ENCODE measurements at regions not wholly inside any gene's neighbourhood (a gene's known extent, or its start where the extent isn't known, plus 50 kb on each side); places are given as distances from the start of the nearest gene placed in this dataset.

DNA sequence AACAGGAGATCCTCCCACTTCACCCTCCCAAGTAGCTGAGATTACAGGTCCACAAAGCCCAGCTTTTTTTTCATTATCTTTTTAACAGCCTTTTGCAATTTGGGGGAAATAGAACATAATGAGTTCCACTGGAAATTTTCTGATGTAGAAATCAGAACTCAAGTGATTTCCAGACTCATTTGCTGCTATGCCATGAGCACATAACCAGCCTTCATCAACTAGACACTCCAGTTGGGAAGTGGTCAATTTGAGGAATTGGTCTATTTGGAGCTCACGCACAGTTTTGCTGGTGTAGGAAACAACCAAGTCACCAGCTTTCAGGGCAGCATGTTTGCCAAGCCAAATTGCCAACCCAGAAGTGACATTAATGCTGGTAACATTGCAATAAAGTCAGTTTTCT, 86.7 kb downstream of the MAFB start:
- TF ChIP-seq POLR2A (IDR thresholded peaks at IDR 0.05) = no peak
- no peak for TF ChIP-seq EP300 (IDR thresholded peaks at IDR 0.05)
- TF ChIP-seq, protein P1, sequence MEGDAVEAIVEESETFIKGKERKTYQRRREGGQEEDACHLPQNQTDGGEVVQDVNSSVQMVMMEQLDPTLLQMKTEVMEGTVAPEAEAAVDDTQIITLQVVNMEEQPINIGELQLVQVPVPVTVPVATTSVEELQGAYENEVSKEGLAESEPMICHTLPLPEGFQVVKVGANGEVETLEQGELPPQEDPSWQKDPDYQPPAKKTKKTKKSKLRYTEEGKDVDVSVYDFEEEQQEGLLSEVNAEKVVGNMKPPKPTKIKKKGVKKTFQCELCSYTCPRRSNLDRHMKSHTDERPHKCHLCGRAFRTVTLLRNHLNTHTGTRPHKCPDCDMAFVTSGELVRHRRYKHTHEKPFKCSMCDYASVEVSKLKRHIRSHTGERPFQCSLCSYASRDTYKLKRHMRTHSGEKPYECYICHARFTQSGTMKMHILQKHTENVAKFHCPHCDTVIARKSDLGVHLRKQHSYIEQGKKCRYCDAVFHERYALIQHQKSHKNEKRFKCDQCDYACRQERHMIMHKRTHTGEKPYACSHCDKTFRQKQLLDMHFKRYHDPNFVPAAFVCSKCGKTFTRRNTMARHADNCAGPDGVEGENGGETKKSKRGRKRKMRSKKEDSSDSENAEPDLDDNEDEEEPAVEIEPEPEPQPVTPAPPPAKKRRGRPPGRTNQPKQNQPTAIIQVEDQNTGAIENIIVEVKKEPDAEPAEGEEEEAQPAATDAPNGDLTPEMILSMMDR (IDR thresholded peaks at IDR 0.05) = no peak

Measured in ovary (tissue), 3 donors.